MM.1S (cell line): ENCODE measurements at regions not wholly inside any gene's neighbourhood (a gene's known extent, or its start where the extent isn't known, plus 50 kb on each side); places are given as distances from the start of the nearest gene placed in this dataset.
A peak's percentile ranks its signal among the peaks of the same experiment; 100 is the strongest.

ENCODE experiments used
- DNase-seq: peaks from one replicate; pipeline ENCODE4 v3.0.0-alpha.2; 2015
- H2AFZ ChIP-seq: fragments of 300-600 bp; sonication (generic); 2 replicates; pipeline ENCODE4 v1.6.0; 2016; ENCODE audit warnings: antibody characterized with exemption, low read length
- H3F3A ChIP-seq: fragments of 300-600 bp; sonication (generic); 2 replicates; pipeline ENCODE4 v1.6.1; 2016; ENCODE audit warnings: mild to moderate bottlenecking, antibody characterized with exemption, low read length, moderate library complexity, mixed read lengths; ENCODE audit not compliant: insufficient read depth
- H3K27ac ChIP-seq: fragments of 300-600 bp; sonication (generic); 2 replicates; pipeline ENCODE4 v1.5.1; 2016; ENCODE audit warnings: mild to moderate bottlenecking, low read length
- H3K27me3 ChIP-seq: fragments of 300-600 bp; sonication (generic); replicated peaks from 2 replicates; pipeline ENCODE4 v1.6.0; 2016; ENCODE audit warnings: low read length; ENCODE audit not compliant: insufficient read depth
- H3K36me3 ChIP-seq: fragments of 300-600 bp; sonication (generic); replicated peaks from 2 replicates; pipeline ENCODE4 v1.6.1; 2016; ENCODE audit warnings: mild to moderate bottlenecking, low read length, mixed read lengths; ENCODE audit not compliant: insufficient read depth
- H3K4me1 ChIP-seq: fragments of 300-600 bp; sonication (generic); 2 replicates; pipeline ENCODE4 v1.6.1; 2016; ENCODE audit warnings: low read length, mixed read lengths
- H3K4me2 ChIP-seq: fragments of 300-600 bp; sonication (generic); 2 replicates; pipeline ENCODE4 v1.6.0; 2016; ENCODE audit warnings: low read depth, low read length
- H3K4me3 ChIP-seq: fragments of 300-600 bp; sonication (generic); 2 replicates; pipeline ENCODE4 v1.5.1; 2016; ENCODE audit warnings: low read length, mixed read lengths
- H3K79me2 ChIP-seq: fragments of 300-600 bp; sonication (generic); 2 replicates; pipeline ENCODE4 v1.6.1; 2016; ENCODE audit warnings: mixed run types, low read length, mixed read lengths
- H3K9ac ChIP-seq: fragments of 300-600 bp; sonication (generic); 2 replicates; pipeline ENCODE4 v1.6.1; 2016; ENCODE audit warnings: low read length, mixed read lengths
- H3K9me2 ChIP-seq: fragments of 300-600 bp; sonication (generic); replicated peaks from 2 replicates; pipeline ENCODE4 v1.6.1; 2016; ENCODE audit warnings: mild to moderate bottlenecking, low read length, mixed read lengths; ENCODE audit not compliant: insufficient read depth
- H3K9me3 ChIP-seq: fragments of 300-600 bp; sonication (generic); replicated peaks from 2 replicates; pipeline ENCODE4 v1.6.1; 2016; ENCODE audit warnings: mild to moderate bottlenecking, low read length, mixed read lengths; ENCODE audit not compliant: insufficient read depth
- H4K20me1 ChIP-seq: fragments of 300-600 bp; sonication (generic); 2 replicates; pipeline ENCODE4 v1.6.1; 2016; ENCODE audit warnings: mild to moderate bottlenecking, low read length, moderate library complexity, mixed read lengths; ENCODE audit not compliant: insufficient read depth
- EZH2 ChIP-seq: fragments of 300-600 bp; sonication (generic); optimal IDR thresholded peaks from 2 replicates; pipeline ENCODE3; 2017; ENCODE audit warnings: low read depth, mild to moderate bottlenecking, antibody characterized with exemption, low read length, mixed read lengths
- EZH2phosphoT487 ChIP-seq: fragments of 300-600 bp; sonication (generic); IDR thresholded peaks from 2 replicates; pipeline ENCODE4 v1.6.1; 2018; ENCODE audit warnings: antibody characterized with exemption, low read length
- TF ChIP-seq, protein P1 (sequence below): fragments of 300-600 bp; sonication (generic); IDR thresholded peaks from 2 replicates; pipeline ENCODE4 v1.5.1; 2016; ENCODE audit warnings: antibody characterized with exemption, low read length, mixed read lengths

DNA sequence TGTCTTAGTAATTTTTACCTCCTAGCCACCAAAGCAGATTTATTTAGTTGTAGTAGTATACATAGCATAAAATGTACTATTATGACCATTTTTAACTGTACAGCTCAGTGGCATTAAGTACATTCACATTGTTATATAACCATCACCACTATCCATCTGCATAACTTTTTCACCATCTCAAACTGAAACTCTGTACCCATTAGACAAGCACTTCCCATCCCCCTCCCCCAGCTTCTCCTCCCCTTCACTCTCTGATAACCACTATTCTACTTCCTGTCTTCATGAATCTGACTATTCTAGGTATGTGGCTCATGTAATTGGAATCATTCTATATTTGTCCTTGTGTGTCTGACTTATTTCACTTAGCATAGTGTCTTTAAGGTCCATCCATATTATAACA, 71.9 kb downstream of the MRPL32 start:
- H3K27ac ChIP-seq = no peak overlapping the region
- H3K4me3 ChIP-seq = no peak overlapping the region
- H2AFZ ChIP-seq = 0 out of 2 replicates have a peak overlapping the region, but pooled peaks have one; percentile 30
- H3K4me2 ChIP-seq = peak overlapping the region; percentile 26; the same call in 1 of the 2 replicates
- DNase-seq = peak; percentile 75
- TF ChIP-seq EZH2 = no peak
- TF ChIP-seq EZH2phosphoT487 = no peak
- TF ChIP-seq, protein P1, sequence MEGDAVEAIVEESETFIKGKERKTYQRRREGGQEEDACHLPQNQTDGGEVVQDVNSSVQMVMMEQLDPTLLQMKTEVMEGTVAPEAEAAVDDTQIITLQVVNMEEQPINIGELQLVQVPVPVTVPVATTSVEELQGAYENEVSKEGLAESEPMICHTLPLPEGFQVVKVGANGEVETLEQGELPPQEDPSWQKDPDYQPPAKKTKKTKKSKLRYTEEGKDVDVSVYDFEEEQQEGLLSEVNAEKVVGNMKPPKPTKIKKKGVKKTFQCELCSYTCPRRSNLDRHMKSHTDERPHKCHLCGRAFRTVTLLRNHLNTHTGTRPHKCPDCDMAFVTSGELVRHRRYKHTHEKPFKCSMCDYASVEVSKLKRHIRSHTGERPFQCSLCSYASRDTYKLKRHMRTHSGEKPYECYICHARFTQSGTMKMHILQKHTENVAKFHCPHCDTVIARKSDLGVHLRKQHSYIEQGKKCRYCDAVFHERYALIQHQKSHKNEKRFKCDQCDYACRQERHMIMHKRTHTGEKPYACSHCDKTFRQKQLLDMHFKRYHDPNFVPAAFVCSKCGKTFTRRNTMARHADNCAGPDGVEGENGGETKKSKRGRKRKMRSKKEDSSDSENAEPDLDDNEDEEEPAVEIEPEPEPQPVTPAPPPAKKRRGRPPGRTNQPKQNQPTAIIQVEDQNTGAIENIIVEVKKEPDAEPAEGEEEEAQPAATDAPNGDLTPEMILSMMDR = no peak
- H4K20me1 ChIP-seq = no peaks in the 10 kb centered on the region
- H3K9me2 ChIP-seq = no peaks in the 10 kb centered on the region
- H3F3A ChIP-seq = no peaks in the 10 kb centered on the region
- H3K27me3 ChIP-seq = no peaks in the 10 kb centered on the region
- H3K36me3 ChIP-seq = no peaks in the 10 kb centered on the region
- no peak overlapping the region for H3K9ac ChIP-seq
- H3K9me3 ChIP-seq = no peaks in the 10 kb centered on the region
- peaks cover 8% of the 10 kb centered on the region for H3K4me1 ChIP-seq
- H3K79me2 ChIP-seq = no peaks in the 10 kb centered on the region

DNA sequence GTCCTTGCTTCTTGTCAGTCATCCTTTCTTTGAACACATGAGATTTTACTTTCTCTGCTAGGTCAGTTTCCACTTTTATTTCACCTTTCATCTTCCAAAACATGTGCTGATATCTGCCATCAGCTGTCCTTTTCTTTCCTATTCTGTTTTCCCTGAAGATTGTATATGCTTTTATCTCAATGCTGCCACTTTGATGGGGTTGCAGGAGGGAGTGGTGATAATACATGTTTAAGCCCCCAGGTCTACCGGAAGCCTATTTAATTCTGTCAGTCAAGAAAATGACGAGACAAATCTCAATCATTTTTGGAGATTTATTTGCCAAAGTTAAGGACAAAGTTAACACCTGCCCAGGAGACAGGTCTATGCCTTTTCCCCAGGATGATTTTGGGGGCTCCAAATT, 73.8 kb downstream of the MRPL32 start:
- H3K27me3 ChIP-seq = no peaks in the 10 kb centered on the region
- H4K20me1 ChIP-seq = no peaks in the 10 kb centered on the region
- no peak for TF ChIP-seq EZH2
- TF ChIP-seq EZH2phosphoT487 = no peak
- TF ChIP-seq, protein P1 = no peak
- DNase-seq = no peak
- no peaks in the 10 kb centered on the region for H3K36me3 ChIP-seq
- H3K4me3 ChIP-seq = no peak overlapping the region
- H3K9me2 ChIP-seq = no peaks in the 10 kb centered on the region
- H3K9ac ChIP-seq = no peak overlapping the region
- H2AFZ ChIP-seq = no peak overlapping the region
- no peak overlapping the region for H3K4me2 ChIP-seq
- peaks cover 8% of the 10 kb centered on the region for H3K4me1 ChIP-seq
- no peaks in the 10 kb centered on the region for H3F3A ChIP-seq
- no peak overlapping the region for H3K27ac ChIP-seq
- H3K9me3 ChIP-seq = no peaks in the 10 kb centered on the region
- no peaks in the 10 kb centered on the region for H3K79me2 ChIP-seq

DNA sequence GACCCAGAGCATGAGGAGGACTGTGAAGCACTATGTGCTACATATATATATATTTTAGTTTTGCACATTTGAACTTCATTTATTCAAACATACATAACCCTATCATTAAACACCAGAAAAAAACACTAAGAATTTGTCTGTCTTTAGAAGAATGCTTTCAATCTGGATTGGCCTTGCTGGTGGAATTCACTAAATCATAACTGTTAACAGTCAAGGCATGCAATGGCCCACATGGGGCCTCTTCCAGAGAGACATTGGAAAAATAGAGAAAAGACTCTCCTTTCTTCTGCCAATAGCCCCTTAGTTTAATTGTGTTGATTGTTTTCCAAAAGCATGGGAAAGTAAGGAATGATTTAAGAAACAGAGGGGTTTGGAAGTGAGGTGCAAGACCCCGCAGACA, 77.9 kb downstream of the MRPL32 start:
- Histone ChIP-seq H3K4me2 (no peak overlapping the region), H3K79me2 (no peaks in the 10 kb centered on the region), H3K9me2 (no peaks in the 10 kb centered on the region), H3K36me3 (no peaks in the 10 kb centered on the region), H3K9me3 (no peaks in the 10 kb centered on the region), H3K27ac (no peak overlapping the region), H4K20me1 (no peaks in the 10 kb centered on the region), H2AFZ (no peak overlapping the region), H3K27me3 (no peaks in the 10 kb centered on the region), H3K9ac (no peak overlapping the region), H3K4me1 (no peaks in the 10 kb centered on the region), H3K4me3 (no peak overlapping the region), H3F3A (no peaks in the 10 kb centered on the region)
- TF ChIP-seq, protein P1 = no peak
- TF ChIP-seq EZH2 (no peak), EZH2phosphoT487 (no peak)
- DNase-seq = no peak
